ENCODE measurements at regions not wholly inside any gene's neighbourhood (a gene's known extent, or its start where the extent isn't known, plus 50 kb on each side); places are given as distances from the start of the nearest gene placed in this dataset.

DNA sequence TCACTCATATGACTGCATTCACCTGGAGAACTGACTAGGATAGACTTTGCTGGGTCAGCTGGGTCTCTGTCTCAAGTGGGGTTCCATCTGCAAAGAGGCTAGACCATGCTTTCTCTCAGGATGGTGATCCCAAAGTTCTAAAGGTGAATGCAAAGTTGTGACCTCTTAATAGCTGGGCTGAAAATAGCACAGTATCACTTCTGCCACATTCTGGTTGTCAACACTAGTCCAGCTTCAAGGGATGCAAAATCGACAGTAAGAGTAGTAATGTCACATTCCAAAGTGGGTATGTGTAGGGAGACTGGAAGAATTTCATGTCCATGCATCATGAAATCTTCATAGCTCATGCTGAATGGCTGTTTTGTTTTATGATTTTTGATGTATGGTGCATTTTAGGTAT is 414.6 kb downstream of the PCDH7 start:
- TF ChIP-seq EZH2 (IDR thresholded peaks at IDR 0.05) (no peak), RAD21 (IDR thresholded peaks at IDR 0.05; ENCODE audit: low read depth) (no peak), ELF1 (IDR thresholded peaks at IDR 0.05; ENCODE audit: borderline replicate concordance, low read depth) (no peak), ZFX (IDR thresholded peaks at IDR 0.05) (no peak), POLR2AphosphoS5 (IDR thresholded peaks at IDR 0.05; ENCODE audit: low read depth, low read length) (no peak), SP1 (IDR thresholded peaks at IDR 0.05; ENCODE audit: low read depth) (no peak), CEBPB (IDR thresholded peaks at IDR 0.05; ENCODE audit: low read depth) (no peak), YY1 (IDR thresholded peaks at IDR 0.05; ENCODE audit: extremely low read depth, insufficient replicate concordance, low read depth, low read length) (no peak), SRF (IDR thresholded peaks at IDR 0.05; ENCODE audit: low read depth) (no peak), POLR2A (IDR thresholded peaks at IDR 0.05; ENCODE audit: borderline replicate concordance, extremely low read depth, insufficient read depth, insufficient read length) (no peak), FOSL1 (IDR thresholded peaks at IDR 0.05; ENCODE audit: low read depth) (no peak), EGR1 (IDR thresholded peaks at IDR 0.05; ENCODE audit: low read depth) (no peak)
- TF ChIP-seq, protein P1, sequence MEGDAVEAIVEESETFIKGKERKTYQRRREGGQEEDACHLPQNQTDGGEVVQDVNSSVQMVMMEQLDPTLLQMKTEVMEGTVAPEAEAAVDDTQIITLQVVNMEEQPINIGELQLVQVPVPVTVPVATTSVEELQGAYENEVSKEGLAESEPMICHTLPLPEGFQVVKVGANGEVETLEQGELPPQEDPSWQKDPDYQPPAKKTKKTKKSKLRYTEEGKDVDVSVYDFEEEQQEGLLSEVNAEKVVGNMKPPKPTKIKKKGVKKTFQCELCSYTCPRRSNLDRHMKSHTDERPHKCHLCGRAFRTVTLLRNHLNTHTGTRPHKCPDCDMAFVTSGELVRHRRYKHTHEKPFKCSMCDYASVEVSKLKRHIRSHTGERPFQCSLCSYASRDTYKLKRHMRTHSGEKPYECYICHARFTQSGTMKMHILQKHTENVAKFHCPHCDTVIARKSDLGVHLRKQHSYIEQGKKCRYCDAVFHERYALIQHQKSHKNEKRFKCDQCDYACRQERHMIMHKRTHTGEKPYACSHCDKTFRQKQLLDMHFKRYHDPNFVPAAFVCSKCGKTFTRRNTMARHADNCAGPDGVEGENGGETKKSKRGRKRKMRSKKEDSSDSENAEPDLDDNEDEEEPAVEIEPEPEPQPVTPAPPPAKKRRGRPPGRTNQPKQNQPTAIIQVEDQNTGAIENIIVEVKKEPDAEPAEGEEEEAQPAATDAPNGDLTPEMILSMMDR (IDR thresholded peaks at IDR 0.05 in 2 of 3, conservative IDR thresholded peaks at IDR 0.05 in 1 of 3; ENCODE audit: borderline replicate concordance in 1 of 3, insufficient read depth in 1 of 3, low read depth in 2 of 3, low read length in 2 of 3) = no peak
- TF ChIP-seq, protein P2, sequence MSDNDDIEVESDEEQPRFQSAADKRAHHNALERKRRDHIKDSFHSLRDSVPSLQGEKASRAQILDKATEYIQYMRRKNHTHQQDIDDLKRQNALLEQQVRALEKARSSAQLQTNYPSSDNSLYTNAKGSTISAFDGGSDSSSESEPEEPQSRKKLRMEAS (IDR thresholded peaks at IDR 0.05) = no peak

Data from HCT116 (cell line).